Colonic mucosa (tissue), 4 donors: ENCODE measurements at regions not wholly inside any gene's neighbourhood (a gene's known extent, or its start where the extent isn't known, plus 50 kb on each side); places are given as distances from the start of the nearest gene placed in this dataset.

Source experiments
- DNase-seq: peaks from one replicate; pipeline ENCODE4 v3.0.0-alpha.2; 2020
- H3K27ac ChIP-seq: fragments of 200-600 bp; one replicate; pipeline ENCODE4 v1.8.0; 2021
- H3K27me3 ChIP-seq: fragments of 200-600 bp; one replicate; pipeline ENCODE4 v1.8.0; 2021
- H3K36me3 ChIP-seq: fragments of 200-600 bp; one replicate; pipeline ENCODE4 v1.8.0; 2021
- H3K4me1 ChIP-seq: fragments of 200-600 bp; one replicate; pipeline ENCODE4 v1.8.0; 2021; ENCODE audit warnings: mild to moderate bottlenecking
- H3K4me3 ChIP-seq: fragments of 200-600 bp; one replicate; pipeline ENCODE4 v1.8.0; 2021
- H3K9ac ChIP-seq, 2 donors: one replicate each; pipeline ENCODE4 v1.7.0; 2013; ENCODE audit warnings: control low read depth in 2 of 2, low read depth in 2 of 2, low read length in 2 of 2
- H3K9me3 ChIP-seq: fragments of 200-600 bp; one replicate; pipeline ENCODE4 v1.8.0; 2021
- intact Hi-C: fragments of 100-400 bp; cut with DNase I; formaldehyde crosslinking; loops from one replicate; pipeline ENCODE4 v1.14.1; 2022
- TF ChIP-seq, protein P1 (sequence below): fragments of 200-600 bp; IDR thresholded peaks from one replicate; pipeline ENCODE4 v1.8.0; 2022; ENCODE audit warnings: antibody characterized with exemption, mild to moderate bottlenecking
- donor health status: healthy.
- donor health status: DM: no; HTN: no; CAD: no.
- donor health status: DM: no; HTN: no; CAD: no.

GRCh38 chr3:102735311-102735710 lies 300.5 kb downstream of the ZPLD1 start:
- Histone ChIP-seq H3K4me1 (no peaks in the 10 kb centered on the region), H3K9ac (no peak overlapping the region), H3K4me3 (no peak overlapping the region), H3K9me3 (no peaks in the 10 kb centered on the region), H3K36me3 (no peaks in the 10 kb centered on the region), H3K27me3 (no peaks in the 10 kb centered on the region), H3K27ac (no peak overlapping the region)
- TF ChIP-seq, protein P1, sequence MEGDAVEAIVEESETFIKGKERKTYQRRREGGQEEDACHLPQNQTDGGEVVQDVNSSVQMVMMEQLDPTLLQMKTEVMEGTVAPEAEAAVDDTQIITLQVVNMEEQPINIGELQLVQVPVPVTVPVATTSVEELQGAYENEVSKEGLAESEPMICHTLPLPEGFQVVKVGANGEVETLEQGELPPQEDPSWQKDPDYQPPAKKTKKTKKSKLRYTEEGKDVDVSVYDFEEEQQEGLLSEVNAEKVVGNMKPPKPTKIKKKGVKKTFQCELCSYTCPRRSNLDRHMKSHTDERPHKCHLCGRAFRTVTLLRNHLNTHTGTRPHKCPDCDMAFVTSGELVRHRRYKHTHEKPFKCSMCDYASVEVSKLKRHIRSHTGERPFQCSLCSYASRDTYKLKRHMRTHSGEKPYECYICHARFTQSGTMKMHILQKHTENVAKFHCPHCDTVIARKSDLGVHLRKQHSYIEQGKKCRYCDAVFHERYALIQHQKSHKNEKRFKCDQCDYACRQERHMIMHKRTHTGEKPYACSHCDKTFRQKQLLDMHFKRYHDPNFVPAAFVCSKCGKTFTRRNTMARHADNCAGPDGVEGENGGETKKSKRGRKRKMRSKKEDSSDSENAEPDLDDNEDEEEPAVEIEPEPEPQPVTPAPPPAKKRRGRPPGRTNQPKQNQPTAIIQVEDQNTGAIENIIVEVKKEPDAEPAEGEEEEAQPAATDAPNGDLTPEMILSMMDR = no peak
- intact Hi-C loops = no loop called here
- DNase-seq = no peak

GRCh38 chr3:102736288-102736974 lies 301.6 kb downstream of the ZPLD1 start:
- no peaks in the 10 kb centered on the region for H3K4me1 ChIP-seq
- H3K36me3 ChIP-seq = no peaks in the 10 kb centered on the region
- H3K27me3 ChIP-seq = no peaks in the 10 kb centered on the region
- no peak overlapping the region for H3K4me3 ChIP-seq
- H3K9me3 ChIP-seq = no peaks in the 10 kb centered on the region
- intact Hi-C loops = no loop called here
- TF ChIP-seq, protein P1 = no peak
- H3K9ac ChIP-seq = no peak overlapping the region
- no peak for DNase-seq
- H3K27ac ChIP-seq = no peak overlapping the region

GRCh38 chr3:102736975-102737304 lies 302.1 kb downstream of the ZPLD1 start:
- H3K4me1 ChIP-seq = no peaks in the 10 kb centered on the region
- no peaks in the 10 kb centered on the region for H3K27me3 ChIP-seq
- no peak for DNase-seq
- no peak overlapping the region for H3K9ac ChIP-seq
- no peak overlapping the region for H3K4me3 ChIP-seq
- H3K36me3 ChIP-seq = no peaks in the 10 kb centered on the region
- no peak overlapping the region for H3K27ac ChIP-seq
- intact Hi-C loops = no loop called here
- H3K9me3 ChIP-seq = no peaks in the 10 kb centered on the region
- TF ChIP-seq, protein P1 = no peak

DNA sequence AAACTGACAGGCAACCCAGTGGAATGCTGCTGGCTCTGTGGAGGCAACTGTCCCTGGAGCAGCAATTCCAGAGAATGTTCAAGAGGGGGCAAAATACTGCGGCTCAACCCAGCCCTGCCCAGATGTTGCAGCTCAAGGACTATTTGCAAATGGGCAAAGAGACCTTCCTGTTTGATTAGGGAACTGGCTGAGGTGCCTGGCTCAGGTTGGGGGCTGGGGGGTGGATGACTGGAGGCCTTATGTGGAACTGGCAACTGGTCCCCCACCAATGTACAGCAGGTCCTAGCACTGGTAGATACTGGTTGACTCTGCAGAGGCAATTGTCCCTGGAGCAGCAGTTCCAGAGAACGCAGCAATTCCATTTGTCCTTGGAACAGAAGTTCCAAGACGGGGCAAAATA lies 302.5 kb downstream of the ZPLD1 start:
- H3K9me3 ChIP-seq = no peaks in the 10 kb centered on the region
- intact Hi-C loops = no loop called here
- no peak overlapping the region for H3K9ac ChIP-seq
- no peak overlapping the region for H3K4me3 ChIP-seq
- no peak for DNase-seq
- H3K27me3 ChIP-seq = no peaks in the 10 kb centered on the region
- no peak overlapping the region for H3K27ac ChIP-seq
- no peaks in the 10 kb centered on the region for H3K4me1 ChIP-seq
- TF ChIP-seq, protein P1 = no peak
- no peaks in the 10 kb centered on the region for H3K36me3 ChIP-seq

- TF ChIP-seq, protein P1 = no peak
- H3K4me3 ChIP-seq = no peak overlapping the region
- intact Hi-C loops = no loop called here
- H3K9ac ChIP-seq = no peak overlapping the region
- H3K36me3 ChIP-seq = no peaks in the 10 kb centered on the region
- no peak overlapping the region for H3K27ac ChIP-seq
- DNase-seq = no peak
- no peaks in the 10 kb centered on the region for H3K27me3 ChIP-seq
- no peaks in the 10 kb centered on the region for H3K9me3 ChIP-seq
- no peaks in the 10 kb centered on the region for H3K4me1 ChIP-seq
These were observed 306.3 kb downstream of the ZPLD1 start for GRCh38 chr3:102741105-102741504.
